Naive B cell (primary cell): ENCODE measurements at regions not wholly inside any gene's neighbourhood (a gene's known extent, or its start where the extent isn't known, plus 50 kb on each side); places are given as distances from the start of the nearest gene placed in this dataset.
A peak's percentile ranks its signal among the peaks of the same experiment; 100 is the strongest.

ENCODE experiments used
- ATAC-seq, 2 donors: fragments of 150-1000 bp; cut with Tn5 transposase; 2 replicates each; pipeline ENCODE4 v1.10.0; 2021; ENCODE audit warnings: low read depth in 2 of 2, mild to moderate bottlenecking in 2 of 2, moderate library complexity in 2 of 2
- DNase-seq: peaks from one replicate; pipeline ENCODE4 v3.0.0; 2022
- H3K27ac Mint-ChIP-seq, 6 donors: one replicate each; pipeline ENCODE4 v1.8.0; 2020 to 2022; ENCODE audit warnings: mild to moderate bottlenecking in 6 of 6, mixed read lengths in 6 of 6, moderate library complexity in 5 of 6, inconsistent platforms in 2 of 6
- H3K27me3 Mint-ChIP-seq, 3 donors: one replicate each; pipeline ENCODE4 v1.8.0; 2021 to 2022; ENCODE audit warnings: mixed read lengths in 3 of 3, mild to moderate bottlenecking in 1 of 3
- H3K36me3 Mint-ChIP-seq, 2 donors: one replicate each; pipeline ENCODE4 v1.8.0; 2020 to 2022; ENCODE audit warnings: mixed read lengths in 2 of 2, inconsistent platforms in 1 of 2, mild to moderate bottlenecking in 1 of 2
- H3K4me1 Mint-ChIP-seq, 3 donors: one replicate each; pipeline ENCODE4 v1.8.0; 2020 to 2022; ENCODE audit warnings: mixed read lengths in 3 of 3, inconsistent platforms in 1 of 3, mild to moderate bottlenecking in 1 of 3, moderate library complexity in 1 of 3
- H3K4me3 Mint-ChIP-seq, 8 donors: one replicate each; pipeline ENCODE4 v1.8.0; 2020 to 2022; ENCODE audit warnings: mild to moderate bottlenecking in 8 of 8, mixed read lengths in 8 of 8, moderate library complexity in 8 of 8, inconsistent platforms in 2 of 8
- H3K9me3 Mint-ChIP-seq, 7 donors: one replicate each; pipeline ENCODE4 v1.8.0; 2020 to 2022; ENCODE audit warnings: mixed read lengths in 7 of 7, mild to moderate bottlenecking in 5 of 7, inconsistent platforms in 2 of 7, moderate library complexity in 1 of 7

DNA sequence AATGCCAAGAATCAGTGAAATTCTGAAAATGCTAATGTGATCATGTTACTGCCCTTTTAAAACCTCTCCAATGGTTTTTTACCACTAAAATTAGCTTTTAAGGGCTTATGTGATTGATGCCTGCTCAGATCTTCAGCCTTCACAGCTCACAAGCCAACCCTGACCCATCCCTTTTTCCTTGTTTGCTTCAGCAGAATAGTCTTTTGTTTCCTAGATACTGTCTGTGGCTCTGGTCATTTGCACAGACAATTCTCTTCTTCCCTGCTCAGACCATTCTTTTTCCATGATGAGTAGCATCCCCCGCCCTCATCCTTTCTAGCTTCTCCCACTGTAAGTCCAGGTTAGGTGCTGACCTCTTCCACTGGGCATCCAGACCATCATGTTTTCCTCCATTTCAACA is 164.9 kb upstream of the NT5C1B start:
- no peak for ATAC-seq
- no peak overlapping the region for H3K27ac Mint-ChIP-seq
- H3K36me3 Mint-ChIP-seq, result peaks cover 0 to 5% of the 10 kb centered on the region in 2 donors
- no peaks in the 10 kb centered on the region for H3K4me1 Mint-ChIP-seq
- DNase-seq, result no peak
- H3K27me3 Mint-ChIP-seq, result no peaks in the 10 kb centered on the region
- H3K9me3 Mint-ChIP-seq, result peaks cover 0 to 3% (median 1%) of the 10 kb centered on the region in 7 donors
- peak overlapping the region in 1 of 8 donors; percentile 64 for H3K4me3 Mint-ChIP-seq

- ATAC-seq, result no peak
- H3K27ac Mint-ChIP-seq, result no peak overlapping the region
- no peak for DNase-seq
- no peaks in the 10 kb centered on the region for H3K4me1 Mint-ChIP-seq
- no peak overlapping the region for H3K4me3 Mint-ChIP-seq
- no peaks in the 10 kb centered on the region for H3K36me3 Mint-ChIP-seq
- no peaks in the 10 kb centered on the region for H3K27me3 Mint-ChIP-seq
- H3K9me3 Mint-ChIP-seq, result no peaks in the 10 kb centered on the region
These were observed 164.4 kb upstream of the NT5C1B start for GRCh38 chr2:18753722-18754121.

DNA sequence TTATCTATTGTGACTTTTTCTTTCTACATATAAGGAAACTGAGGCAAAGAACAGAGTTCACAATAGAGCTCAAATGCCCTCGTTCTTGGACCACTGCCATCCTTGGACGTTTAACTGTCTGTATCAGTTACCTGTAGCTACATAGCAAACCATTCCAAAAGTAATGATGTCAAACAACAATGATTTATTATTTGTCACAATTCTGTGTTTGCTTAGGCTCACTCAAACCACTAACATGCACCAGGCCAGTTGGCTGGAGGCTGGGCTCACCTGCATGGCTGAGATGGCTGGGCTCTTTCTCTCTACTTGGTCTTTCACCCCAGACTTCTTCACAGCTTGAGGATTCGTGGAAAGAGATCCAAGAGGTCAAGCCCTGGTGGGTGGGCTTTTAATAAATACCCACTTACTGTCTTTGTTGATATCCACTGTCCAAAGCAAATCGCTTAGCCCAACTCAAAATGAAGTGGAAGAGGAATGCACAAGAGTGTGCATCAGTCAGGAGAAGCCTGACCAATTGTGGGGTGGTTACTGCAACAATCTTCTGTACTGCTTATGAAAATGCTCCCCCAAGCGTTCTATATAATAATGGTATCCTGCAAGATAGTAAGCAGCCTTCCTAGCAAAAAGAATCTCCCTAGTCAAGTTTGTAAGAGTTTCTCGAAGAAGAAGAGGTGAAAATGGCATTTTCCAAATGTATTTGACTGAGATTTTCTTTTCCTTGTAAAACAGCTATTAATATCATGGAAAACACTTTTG is 163.5 kb upstream of the NT5C1B start:
- no peak for ATAC-seq
- no peaks in the 10 kb centered on the region for H3K9me3 Mint-ChIP-seq
- DNase-seq, result no peak
- H3K36me3 Mint-ChIP-seq, result no peaks in the 10 kb centered on the region
- no peak overlapping the region for H3K4me3 Mint-ChIP-seq
- H3K27me3 Mint-ChIP-seq, result no peaks in the 10 kb centered on the region
- H3K4me1 Mint-ChIP-seq, result no peaks in the 10 kb centered on the region
- H3K27ac Mint-ChIP-seq, result peak overlapping the region in 1 of 6 donors; percentile 58

DNA sequence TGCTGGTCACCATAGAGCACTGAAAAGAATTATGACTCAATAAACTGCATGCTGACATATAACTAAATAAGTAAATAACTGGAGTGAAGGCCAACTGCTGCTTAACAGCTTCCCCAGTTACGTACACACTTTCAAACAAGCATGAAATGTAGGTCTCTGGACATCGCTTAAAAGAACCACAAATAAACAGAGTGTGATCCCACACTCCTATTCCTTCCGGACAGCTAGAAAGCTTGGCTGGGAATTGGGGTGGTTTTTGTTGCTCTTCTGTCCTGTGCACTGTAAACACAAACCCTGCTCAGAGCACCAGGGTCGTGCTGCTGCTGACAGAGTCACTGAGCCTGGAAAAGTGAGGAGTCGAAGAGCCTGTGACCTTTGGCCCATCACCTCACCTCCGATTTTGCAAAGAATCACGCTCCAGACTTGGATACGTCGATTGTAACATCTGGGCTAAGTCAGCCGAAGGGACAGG is 162.7 kb upstream of the NT5C1B start:
- Mint-ChIP-seq H3K36me3 (no peaks in the 10 kb centered on the region), H3K4me3 (no peak overlapping the region), H3K9me3 (no peaks in the 10 kb centered on the region), H3K27ac (no peak overlapping the region), H3K27me3 (no peaks in the 10 kb centered on the region), H3K4me1 (no peaks in the 10 kb centered on the region)
- ATAC-seq (no peak), DNase-seq (no peak)

- Mint-ChIP-seq H3K9me3 (no peaks in the 10 kb centered on the region), H3K36me3 (no peaks in the 10 kb centered on the region), H3K4me3 (no peak overlapping the region), H3K27me3 (no peaks in the 10 kb centered on the region), H3K4me1 (no peaks in the 10 kb centered on the region), H3K27ac (no peak overlapping the region)
- ATAC-seq, result no peak
- DNase-seq, result no peak
These were observed 161.5 kb upstream of the NT5C1B start for GRCh38 chr2:18750672-18751554.

DNA sequence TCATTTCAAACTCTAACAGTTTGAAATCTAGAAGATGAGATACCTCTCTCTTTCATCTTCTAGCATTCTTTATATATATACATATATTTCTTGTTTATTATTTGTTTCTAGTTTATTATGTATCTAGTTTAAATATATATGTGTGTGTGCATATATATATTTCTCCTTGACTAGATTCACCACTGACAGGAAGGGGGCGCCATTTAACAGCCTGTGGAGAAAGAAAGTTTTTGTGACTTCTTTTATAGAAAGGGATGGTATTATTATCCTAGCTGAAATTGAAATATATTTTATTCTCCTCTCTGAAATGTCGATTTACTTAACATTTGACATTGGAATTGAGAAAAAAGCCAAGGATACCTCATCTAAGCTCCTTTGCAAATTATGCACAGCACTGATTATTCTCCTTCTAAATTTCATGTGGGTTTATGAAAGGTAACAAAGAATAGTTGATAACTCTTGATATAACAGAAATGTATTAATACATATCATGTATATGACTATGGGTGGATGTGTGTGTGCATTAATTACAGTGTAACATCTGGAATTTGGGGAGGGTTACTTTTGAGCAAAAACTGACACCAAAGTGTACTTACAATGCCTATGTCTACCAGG is 160.7 kb upstream of the NT5C1B start:
- Mint-ChIP-seq H3K36me3 (no peaks in the 10 kb centered on the region), H3K4me1 (no peaks in the 10 kb centered on the region), H3K27me3 (no peaks in the 10 kb centered on the region), H3K27ac (no peak overlapping the region), H3K9me3 (no peaks in the 10 kb centered on the region), H3K4me3 (no peak overlapping the region)
- DNase-seq (peak; percentile 1), ATAC-seq (no peak)

DNA sequence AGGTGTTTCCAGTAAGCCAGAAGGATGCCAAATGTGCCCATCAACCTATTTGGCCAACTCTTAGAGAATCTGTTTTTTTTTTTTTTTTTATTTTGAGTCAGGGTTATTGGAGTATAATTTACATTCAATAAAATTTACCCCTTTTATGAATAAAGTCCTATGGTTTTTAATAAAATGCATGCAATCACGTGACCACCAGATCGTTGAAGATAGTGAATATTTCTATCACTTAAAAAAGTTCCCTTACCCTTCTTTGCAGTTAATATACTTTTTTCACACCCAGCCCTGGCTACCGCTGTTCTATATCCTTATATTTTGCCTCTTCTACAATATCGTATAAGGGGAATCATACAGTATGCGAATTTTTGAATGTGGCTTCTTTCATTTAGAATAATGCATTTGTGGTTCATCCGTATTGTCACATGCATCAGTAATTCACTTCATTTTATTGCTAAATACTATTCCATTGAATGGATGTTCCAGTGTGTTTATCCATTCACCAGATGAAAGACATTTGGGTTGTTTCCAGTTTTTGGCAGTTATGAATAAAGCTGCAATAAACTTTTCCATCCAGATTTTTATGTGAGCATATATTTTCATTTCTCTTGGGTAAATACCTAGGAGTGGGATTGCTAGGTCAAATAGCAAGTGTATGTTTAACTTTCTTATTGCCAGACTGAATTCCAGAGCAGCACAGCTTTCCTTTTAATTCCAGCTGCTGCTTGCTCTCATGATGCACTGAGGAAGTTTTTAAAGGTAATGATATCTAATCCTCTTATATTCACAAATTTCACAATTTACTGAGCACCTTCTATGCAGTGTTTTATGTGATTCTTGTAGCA is 156.3 kb upstream of the NT5C1B start:
- ATAC-seq (no peak), DNase-seq (no peak)
- H3K4me1 Mint-ChIP-seq, result no peaks in the 10 kb centered on the region
- H3K27me3 Mint-ChIP-seq, result no peaks in the 10 kb centered on the region
- H3K4me3 Mint-ChIP-seq, result no peak overlapping the region
- H3K36me3 Mint-ChIP-seq, result no peaks in the 10 kb centered on the region
- no peaks in the 10 kb centered on the region for H3K9me3 Mint-ChIP-seq
- H3K27ac Mint-ChIP-seq, result no peak overlapping the region

- no peaks in the 10 kb centered on the region for H3K27me3 Mint-ChIP-seq
- no peak for ATAC-seq
- H3K9me3 Mint-ChIP-seq, result peaks cover 0 to 8% (median under 1%) of the 10 kb centered on the region in 7 donors
- no peaks in the 10 kb centered on the region for H3K4me1 Mint-ChIP-seq
- H3K4me3 Mint-ChIP-seq, result no peak overlapping the region
- no peak for DNase-seq
- no peaks in the 10 kb centered on the region for H3K36me3 Mint-ChIP-seq
- no peak overlapping the region for H3K27ac Mint-ChIP-seq
These were observed 152.7 kb upstream of the NT5C1B start for GRCh38 chr2:18741895-18742732.

- peaks cover 3 to 18% (median 6%) of the 10 kb centered on the region in 7 donors for H3K9me3 Mint-ChIP-seq
- H3K36me3 Mint-ChIP-seq, result peaks cover 0 to 7% of the 10 kb centered on the region in 2 donors
- ATAC-seq (no peak), DNase-seq (no peak)
- no peaks in the 10 kb centered on the region for H3K27me3 Mint-ChIP-seq
- H3K4me1 Mint-ChIP-seq, result no peaks in the 10 kb centered on the region
- no peak overlapping the region for H3K4me3 Mint-ChIP-seq
- H3K27ac Mint-ChIP-seq, result no peak overlapping the region
These were observed 151.8 kb upstream of the NT5C1B start for GRCh38 chr2:18741191-18741590.

DNA sequence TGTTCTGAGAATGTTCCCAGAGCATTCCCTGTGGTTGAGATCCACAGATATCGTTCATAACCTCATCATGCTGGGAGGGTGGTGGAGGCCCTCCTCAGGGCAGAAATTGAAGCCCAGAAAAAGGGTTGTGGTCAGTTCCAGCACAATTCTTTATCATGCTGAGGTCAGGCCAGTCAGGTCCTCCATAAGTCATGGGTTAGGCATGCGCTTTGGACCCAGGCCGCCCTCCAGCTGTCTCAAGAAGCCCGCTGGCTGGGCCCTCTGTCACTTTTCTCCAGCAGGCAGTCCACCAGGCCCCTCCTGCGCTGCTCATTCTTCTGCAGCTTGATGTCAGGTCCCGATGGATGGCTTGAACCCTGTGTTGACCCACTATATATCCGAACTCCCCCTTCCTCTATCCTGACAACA is 151.1 kb upstream of the NT5C1B start:
- peaks cover 3 to 25% (median 6%) of the 10 kb centered on the region in 7 donors for H3K9me3 Mint-ChIP-seq
- ATAC-seq (no peak), DNase-seq (no peak)
- no peaks in the 10 kb centered on the region for H3K27me3 Mint-ChIP-seq
- no peaks in the 10 kb centered on the region for H3K4me1 Mint-ChIP-seq
- H3K27ac Mint-ChIP-seq, result no peak overlapping the region
- no peak overlapping the region for H3K4me3 Mint-ChIP-seq
- peaks cover 0 to 7% of the 10 kb centered on the region in 2 donors for H3K36me3 Mint-ChIP-seq

- Mint-ChIP-seq H3K9me3 (peaks cover 9 to 29% (median 18%) of the 10 kb centered on the region in 7 donors), H3K4me1 (no peaks in the 10 kb centered on the region), H3K36me3 (peaks cover 0 to 4% of the 10 kb centered on the region in 2 donors), H3K27me3 (no peaks in the 10 kb centered on the region), H3K27ac (no peak overlapping the region), H3K4me3 (no peak overlapping the region)
- no peak for ATAC-seq
- DNase-seq, result no peak
These were observed 142.3 kb upstream of the NT5C1B start for GRCh38 chr2:18731666-18732065.

DNA sequence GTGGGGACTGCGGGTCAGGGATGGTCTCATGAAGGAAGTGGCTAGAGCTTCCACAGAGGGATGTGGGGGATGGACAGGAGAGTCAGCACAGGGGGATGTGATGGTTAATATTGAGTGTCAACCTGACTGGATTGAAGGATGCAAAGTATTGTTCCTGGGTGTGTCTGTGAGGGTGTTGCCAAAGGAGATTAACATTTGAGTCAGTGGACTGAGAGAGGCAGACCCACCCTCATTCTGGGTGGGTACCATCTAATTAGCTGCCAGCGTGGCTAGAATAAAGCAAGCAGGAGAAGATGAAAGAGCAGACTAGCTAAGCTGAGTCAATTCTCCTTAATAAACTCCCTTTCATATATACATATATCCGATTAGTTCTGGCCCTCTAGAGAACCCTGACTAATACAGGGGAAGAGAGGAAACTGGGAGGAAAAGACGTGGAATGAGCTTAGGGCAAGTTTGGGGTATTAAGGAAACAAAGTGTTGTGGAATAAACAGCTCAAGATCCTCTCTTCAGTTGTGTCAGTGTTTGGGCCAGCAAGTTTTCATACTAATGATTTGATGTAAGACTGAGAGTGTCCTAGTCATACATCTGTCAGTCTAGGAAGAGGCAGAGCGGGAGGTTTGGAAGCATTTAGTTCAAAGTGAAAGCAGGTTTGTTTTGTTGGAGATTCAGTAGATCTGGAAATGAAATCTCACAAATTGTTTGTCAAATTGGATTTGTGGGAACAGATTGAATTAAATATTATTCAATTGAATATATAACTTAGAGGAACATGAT is 135.2 kb upstream of the NT5C1B start:
- H3K9me3 Mint-ChIP-seq, result peaks cover 0 to 2% (median 0%) of the 10 kb centered on the region in 7 donors
- peaks cover 0 to 4% (median 0%) of the 10 kb centered on the region in 3 donors for H3K27me3 Mint-ChIP-seq

More for the DNA sequence above, 135.2 kb upstream of the NT5C1B start:
- H3K36me3 Mint-ChIP-seq, result no peaks in the 10 kb centered on the region
- H3K4me3 Mint-ChIP-seq, result no peak overlapping the region
- no peaks in the 10 kb centered on the region for H3K4me1 Mint-ChIP-seq
- no peak for DNase-seq
- no peak overlapping the region for H3K27ac Mint-ChIP-seq
- no peak for ATAC-seq
